VCaP (cell line): ENCODE measurements at regions not wholly inside any gene's neighbourhood (a gene's known extent, or its start where the extent isn't known, plus 50 kb on each side); places are given as distances from the start of the nearest gene placed in this dataset.

ENCODE experiments used
- H3K27ac ChIP-seq: fragments of 450-650 bp; 2 replicates; pipeline ENCODE4 v1.5.1; 2017
- TF ChIP-seq, protein P1 (sequence below): fragments of 450-650 bp; conservative IDR thresholded peaks from 2 replicates; pipeline ENCODE4 v1.5.1; 2017; ENCODE audit warnings: mild to moderate bottlenecking, moderate library complexity

DNA sequence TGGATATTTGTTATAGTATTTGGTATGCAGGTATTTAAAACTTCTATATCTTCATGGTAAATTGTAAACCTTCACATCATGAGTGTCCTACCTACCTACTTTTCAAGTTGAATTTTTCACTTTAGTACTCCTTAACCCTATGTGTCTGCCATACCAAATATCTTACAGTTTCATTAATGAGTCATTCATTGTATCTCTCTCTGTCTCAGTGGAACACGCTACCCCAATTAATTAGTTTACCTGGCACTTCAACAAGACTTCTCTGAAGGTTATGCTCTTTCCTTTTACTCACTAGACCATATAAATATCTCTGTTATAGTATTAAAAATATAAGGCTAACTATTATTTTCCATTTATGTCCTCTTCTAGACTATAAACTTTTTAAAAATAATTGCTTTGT is 123.9 kb upstream of the GJE1 start:
- TF ChIP-seq, protein P1, sequence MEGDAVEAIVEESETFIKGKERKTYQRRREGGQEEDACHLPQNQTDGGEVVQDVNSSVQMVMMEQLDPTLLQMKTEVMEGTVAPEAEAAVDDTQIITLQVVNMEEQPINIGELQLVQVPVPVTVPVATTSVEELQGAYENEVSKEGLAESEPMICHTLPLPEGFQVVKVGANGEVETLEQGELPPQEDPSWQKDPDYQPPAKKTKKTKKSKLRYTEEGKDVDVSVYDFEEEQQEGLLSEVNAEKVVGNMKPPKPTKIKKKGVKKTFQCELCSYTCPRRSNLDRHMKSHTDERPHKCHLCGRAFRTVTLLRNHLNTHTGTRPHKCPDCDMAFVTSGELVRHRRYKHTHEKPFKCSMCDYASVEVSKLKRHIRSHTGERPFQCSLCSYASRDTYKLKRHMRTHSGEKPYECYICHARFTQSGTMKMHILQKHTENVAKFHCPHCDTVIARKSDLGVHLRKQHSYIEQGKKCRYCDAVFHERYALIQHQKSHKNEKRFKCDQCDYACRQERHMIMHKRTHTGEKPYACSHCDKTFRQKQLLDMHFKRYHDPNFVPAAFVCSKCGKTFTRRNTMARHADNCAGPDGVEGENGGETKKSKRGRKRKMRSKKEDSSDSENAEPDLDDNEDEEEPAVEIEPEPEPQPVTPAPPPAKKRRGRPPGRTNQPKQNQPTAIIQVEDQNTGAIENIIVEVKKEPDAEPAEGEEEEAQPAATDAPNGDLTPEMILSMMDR, result no peak
- no peak overlapping the region for H3K27ac ChIP-seq

DNA sequence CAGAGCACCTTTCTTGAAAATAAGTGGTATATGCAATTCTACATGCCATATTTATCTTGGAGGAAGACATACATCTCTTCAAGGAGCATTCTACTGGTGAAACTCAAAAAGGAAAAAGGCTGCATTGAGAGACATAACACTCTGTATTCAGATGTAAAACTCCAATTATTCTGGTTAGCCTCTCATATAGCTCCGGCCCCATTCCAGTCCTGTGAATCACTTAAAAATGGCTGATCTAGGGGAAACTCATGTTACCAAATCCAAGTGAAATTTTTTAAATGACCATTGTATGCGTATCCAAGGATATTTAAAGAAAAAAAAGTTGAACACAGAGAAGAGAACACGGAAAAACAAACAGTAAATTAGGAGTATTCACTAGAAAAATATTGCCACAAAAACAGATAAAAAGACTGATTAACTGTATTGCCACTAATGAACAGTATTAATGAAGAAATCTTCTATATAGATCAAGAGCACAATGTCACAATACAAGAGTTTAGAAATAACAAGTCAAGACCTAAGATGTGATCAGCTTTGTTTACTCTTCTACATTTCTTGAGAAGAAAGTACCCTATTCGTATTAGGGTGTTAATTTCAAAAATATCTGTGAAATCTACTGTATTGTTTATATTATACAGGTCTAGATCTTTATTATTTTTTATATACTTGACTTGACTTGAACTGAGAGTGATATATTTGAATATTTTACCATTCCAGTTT is 124.5 kb upstream of the GJE1 start:
- no peak overlapping the region for H3K27ac ChIP-seq
- TF ChIP-seq, protein P1, result no peak

DNA sequence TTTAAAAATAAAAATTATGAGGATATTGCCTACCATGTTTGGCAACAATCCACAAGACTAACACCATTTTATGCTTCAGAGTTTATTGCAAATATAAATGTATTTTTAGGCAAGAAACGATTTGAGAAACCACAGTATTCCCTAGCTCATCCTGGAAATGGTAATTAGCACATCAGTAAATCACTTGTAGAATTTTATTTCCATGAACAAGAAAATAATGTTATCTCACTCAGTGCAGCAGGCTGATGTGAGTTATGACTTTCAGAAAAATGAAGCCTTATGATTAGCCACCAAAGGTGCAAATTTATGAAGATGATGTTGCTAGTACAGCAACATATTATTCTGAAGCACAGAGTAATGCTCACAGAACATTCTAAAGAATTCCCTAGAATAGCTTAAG is 127.7 kb upstream of the GJE1 start:
- TF ChIP-seq, protein P1, result no peak
- H3K27ac ChIP-seq, result no peak overlapping the region

DNA sequence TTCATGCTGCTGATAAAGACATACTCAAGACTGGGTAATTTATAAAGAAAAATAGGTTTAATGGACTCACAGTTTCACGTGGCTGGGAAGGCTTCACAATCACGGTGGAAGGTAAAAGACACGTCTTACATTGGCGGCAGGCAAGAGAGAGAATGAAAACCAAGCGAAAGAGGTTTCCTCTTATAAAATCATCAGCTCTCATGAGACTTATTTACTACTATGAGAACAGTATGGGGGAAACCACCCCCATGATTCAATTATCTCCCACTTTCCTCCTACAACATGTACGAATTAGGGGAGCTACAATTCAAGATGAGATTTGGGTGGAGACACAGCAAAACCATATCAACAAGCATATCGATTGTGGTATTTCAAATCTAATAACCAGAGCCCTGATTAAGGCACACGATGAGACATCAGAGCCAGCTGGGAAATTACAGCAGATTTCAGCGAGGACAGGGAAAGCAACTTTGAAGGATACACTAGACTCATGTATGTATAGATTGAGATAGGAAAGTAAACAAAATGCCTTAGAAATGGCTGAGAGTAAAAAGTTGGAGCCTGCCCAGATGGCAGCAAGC is 129.8 kb upstream of the GJE1 start:
- TF ChIP-seq, protein P1, result no peak
- H3K27ac ChIP-seq, result no peak overlapping the region

DNA sequence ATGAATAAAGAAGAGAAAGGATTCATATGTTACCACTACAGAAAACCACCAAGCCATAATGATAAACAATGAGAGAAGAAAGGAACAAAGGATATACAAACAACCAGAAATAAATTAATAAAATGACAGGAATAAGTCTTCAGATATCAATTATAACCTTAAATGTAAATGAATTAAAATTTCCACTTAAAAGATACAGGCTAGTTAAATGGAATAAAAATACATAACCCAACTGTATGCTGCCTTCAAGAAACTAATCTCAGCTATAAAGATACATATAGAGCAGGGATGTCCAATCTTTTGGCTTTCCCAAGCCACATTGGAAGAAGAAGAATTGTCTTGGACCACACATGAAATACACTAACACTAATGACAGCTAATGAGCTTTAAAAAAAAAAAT is 135.9 kb upstream of the GJE1 start:
- TF ChIP-seq, protein P1, result no peak
- H3K27ac ChIP-seq, result no peak overlapping the region

DNA sequence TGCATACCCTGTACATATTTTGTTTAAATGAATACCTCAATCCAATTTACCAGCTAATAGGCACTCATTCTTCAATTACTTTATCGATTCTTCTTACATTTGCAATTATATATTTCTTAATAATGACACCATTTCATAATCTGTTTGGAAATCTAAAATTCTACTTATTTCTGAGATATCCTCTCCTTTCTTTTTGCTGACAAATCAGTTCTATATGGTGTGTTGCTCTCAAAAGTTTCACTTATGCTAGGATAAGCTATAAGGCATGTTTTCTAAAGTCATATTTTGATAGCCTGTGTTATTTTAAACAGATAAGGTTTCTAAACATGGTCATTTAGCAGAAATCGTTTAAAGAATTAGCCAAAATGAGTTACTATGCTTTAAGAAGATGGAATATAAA is 140.6 kb upstream of the GJE1 start:
- no peak overlapping the region for H3K27ac ChIP-seq
- TF ChIP-seq, protein P1, result no peak

DNA sequence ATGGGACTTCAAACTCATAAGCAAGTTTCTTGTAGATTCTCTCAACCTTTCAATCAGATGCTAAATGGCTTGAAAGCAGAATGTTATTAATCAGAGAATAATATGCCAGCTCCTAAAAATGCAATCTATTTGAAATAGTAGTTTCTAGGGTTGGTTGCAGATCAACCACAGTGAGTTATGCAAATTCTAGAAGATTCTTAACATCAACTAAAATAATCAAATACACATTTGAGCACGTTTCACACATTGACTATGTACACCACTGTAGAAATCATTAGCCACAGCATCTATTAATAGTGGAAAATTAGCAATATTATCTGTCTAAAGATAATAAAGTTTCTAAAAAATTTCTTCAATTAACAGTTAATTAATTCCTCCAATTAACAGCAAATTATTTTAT is 141.9 kb upstream of the GJE1 start:
- no peak overlapping the region for H3K27ac ChIP-seq
- TF ChIP-seq, protein P1, result no peak
